Neutrophil (primary cell): ENCODE measurements at regions not wholly inside any gene's neighbourhood (a gene's known extent, or its start where the extent isn't known, plus 50 kb on each side); places are given as distances from the start of the nearest gene placed in this dataset.

ENCODE experiments used
- H3K27ac ChIP-seq: fragments of 200-600 bp; sonication (generic); 2 replicates; pipeline ENCODE4 v1.5.1; 2016; ENCODE audit warnings: mild to moderate bottlenecking, moderate library complexity
- H3K27me3 ChIP-seq: fragments of 200-600 bp; sonication (generic); 2 replicates; pipeline ENCODE4 v1.6.0; 2016; ENCODE audit warnings: mild to moderate bottlenecking
- H3K36me3 ChIP-seq: fragments of 200-600 bp; sonication (generic); 2 replicates; pipeline ENCODE4 v1.5.1; 2017
- H3K4me1 ChIP-seq, 2 experiments: fragments of 200-600 bp in 1 of 2; sonication (generic) in 1 of 2; 1 replicate in 1 of 2; 2 replicates in 1 of 2; pipeline versions ENCODE4 v1.5.1 to v1.6.1; 2013 to 2016; ENCODE audit warnings: low read depth in 1 of 2, low read length in 1 of 2, mild to moderate bottlenecking in 1 of 2, moderate library complexity in 1 of 2; ENCODE audit not compliant: control insufficient read depth in 1 of 2, insufficient read depth in 1 of 2
- H3K4me3 ChIP-seq, 2 experiments: fragments of 200-600 bp in 1 of 2; sonication (generic) in 1 of 2; 1 replicate in 1 of 2; 2 replicates in 1 of 2; pipeline ENCODE4 v1.5.1; 2013 to 2016; ENCODE audit warnings: low read depth in 1 of 2, low read length in 1 of 2, mild to moderate bottlenecking in 1 of 2, moderate library complexity in 1 of 2
- H3K9me3 ChIP-seq: fragments of 200-600 bp; sonication (generic); 2 replicates; pipeline ENCODE4 v1.5.1; 2016
- CTCF ChIP-seq: fragments of 200-600 bp; sonication (generic); IDR thresholded peaks from 2 replicates; pipeline ENCODE4 v1.5.1; 2016; ENCODE audit warnings: antibody characterized with exemption

DNA sequence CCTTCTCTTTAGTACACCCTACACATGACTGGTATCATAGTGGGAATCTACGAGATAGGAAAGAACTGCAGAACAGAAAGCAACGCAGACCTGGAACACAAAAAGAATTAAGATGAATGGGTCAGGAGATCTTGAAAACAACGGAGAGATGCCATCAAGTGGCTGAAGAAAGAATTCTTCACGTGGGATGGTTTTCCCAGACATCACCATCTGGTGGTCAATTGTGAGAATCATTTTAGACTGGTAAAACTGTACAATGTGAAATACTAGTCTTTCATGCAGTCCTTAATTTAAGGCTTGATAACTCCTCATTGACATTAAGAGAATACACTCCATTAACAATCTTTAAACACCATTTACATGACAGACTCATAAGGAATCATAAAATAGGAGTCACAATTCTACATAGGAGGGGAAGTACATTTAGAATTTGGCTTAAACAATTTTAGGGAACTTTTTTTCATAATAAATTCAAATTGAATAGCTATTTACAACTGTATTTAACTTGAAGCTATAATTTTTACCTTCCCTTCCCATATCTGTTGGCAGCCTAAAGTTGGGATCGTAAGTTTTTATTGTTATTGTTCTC lies 128.4 kb upstream of the TRPM3 start:
- Histone ChIP-seq H3K4me1 (no peaks in the 10 kb centered on the region), H3K36me3 (no peaks in the 10 kb centered on the region), H3K9me3 (no peaks in the 10 kb centered on the region), H3K27me3 (no peaks in the 10 kb centered on the region), H3K27ac (no peak overlapping the region), H3K4me3 (no peak overlapping the region)
- no peak for TF ChIP-seq CTCF

DNA sequence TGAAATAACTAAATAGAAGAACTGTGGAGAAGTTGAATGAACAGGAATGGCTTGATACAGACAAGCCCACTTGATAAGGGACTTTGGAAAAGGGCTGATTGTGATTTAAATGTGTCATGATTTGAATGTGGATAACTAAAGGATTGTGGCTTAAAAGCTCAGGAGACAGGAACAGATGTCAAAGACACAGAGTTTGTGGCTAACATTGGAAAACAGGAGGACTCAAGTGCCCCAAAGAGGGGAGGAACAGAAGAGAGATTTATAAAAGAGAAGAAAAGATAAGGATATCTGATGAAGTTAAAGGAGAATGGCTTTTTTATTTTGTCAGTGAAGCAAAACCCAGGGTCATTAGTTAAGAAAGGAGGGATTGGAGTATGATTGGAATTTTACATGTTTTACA lies 124.2 kb upstream of the TRPM3 start:
- no peaks in the 10 kb centered on the region for H3K27me3 ChIP-seq
- H3K27ac ChIP-seq, result no peak overlapping the region
- H3K9me3 ChIP-seq, result no peaks in the 10 kb centered on the region
- TF ChIP-seq CTCF, result no peak
- H3K4me1 ChIP-seq, result no peaks in the 10 kb centered on the region
- no peak overlapping the region for H3K4me3 ChIP-seq
- no peaks in the 10 kb centered on the region for H3K36me3 ChIP-seq

DNA sequence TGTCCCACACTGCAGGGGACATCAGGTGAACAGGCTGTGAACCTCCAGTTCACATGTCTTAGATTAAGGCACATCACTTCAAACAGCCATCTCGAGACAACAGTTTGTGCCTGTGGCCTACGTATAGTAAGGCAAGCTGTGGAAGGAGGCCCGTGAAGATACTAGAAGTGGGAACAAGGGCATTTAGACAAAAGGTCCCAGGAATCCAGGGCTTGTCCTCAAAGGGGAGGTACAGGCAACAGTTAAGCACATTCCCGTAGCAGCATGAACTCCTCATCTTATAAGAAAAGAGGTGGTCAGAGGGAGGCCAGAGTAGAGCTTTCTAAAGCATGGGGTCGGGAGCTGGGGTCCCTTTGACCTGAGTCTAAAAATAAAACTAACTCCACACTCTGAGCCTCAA lies 122.5 kb upstream of the TRPM3 start:
- Histone ChIP-seq H3K36me3 (no peaks in the 10 kb centered on the region), H3K27me3 (no peaks in the 10 kb centered on the region), H3K4me3 (no peak overlapping the region), H3K27ac (no peak overlapping the region), H3K9me3 (no peaks in the 10 kb centered on the region), H3K4me1 (no peaks in the 10 kb centered on the region)
- TF ChIP-seq CTCF, result no peak

GRCh38 chr9:71242081-71242480 lies 120.7 kb upstream of the TRPM3 start:
- Histone ChIP-seq H3K27me3 (no peaks in the 10 kb centered on the region), H3K9me3 (no peaks in the 10 kb centered on the region)

GRCh38 chr9:71237051-71237450 lies 115.6 kb upstream of the TRPM3 start:
- no peak overlapping the region for H3K4me3 ChIP-seq

More at GRCh38 chr9:71242081-71242480, 120.7 kb upstream of the TRPM3 start:
- no peak for TF ChIP-seq CTCF
- no peak overlapping the region for H3K27ac ChIP-seq
- no peaks in the 10 kb centered on the region for H3K4me1 ChIP-seq
- no peak overlapping the region for H3K4me3 ChIP-seq
- H3K36me3 ChIP-seq, result no peaks in the 10 kb centered on the region

More at GRCh38 chr9:71237051-71237450, 115.6 kb upstream of the TRPM3 start:
- Histone ChIP-seq H3K9me3 (no peaks in the 10 kb centered on the region), H3K4me1 (no peaks in the 10 kb centered on the region), H3K27ac (no peak overlapping the region), H3K36me3 (no peaks in the 10 kb centered on the region), H3K27me3 (no peaks in the 10 kb centered on the region)
- no peak for TF ChIP-seq CTCF
